ENCODE measurements at regions not wholly inside any gene's neighbourhood (a gene's known extent, or its start where the extent isn't known, plus 50 kb on each side); places are given as distances from the start of the nearest gene placed in this dataset.

GRCh38 chr6:143621876-143622605 lies 55.7 kb upstream of the PHACTR2 start:
- FAIRE-seq: no peak

GRCh38 chr6:143621159-143621873 lies 56.4 kb upstream of the PHACTR2 start:
- no peak for FAIRE-seq

GRCh38 chr6:143620447-143620846 lies 57.3 kb upstream of the PHACTR2 start:
- no peak for FAIRE-seq

GRCh38 chr6:143619824-143620401 lies 57.9 kb upstream of the PHACTR2 start:
- no peak for FAIRE-seq

DNA sequence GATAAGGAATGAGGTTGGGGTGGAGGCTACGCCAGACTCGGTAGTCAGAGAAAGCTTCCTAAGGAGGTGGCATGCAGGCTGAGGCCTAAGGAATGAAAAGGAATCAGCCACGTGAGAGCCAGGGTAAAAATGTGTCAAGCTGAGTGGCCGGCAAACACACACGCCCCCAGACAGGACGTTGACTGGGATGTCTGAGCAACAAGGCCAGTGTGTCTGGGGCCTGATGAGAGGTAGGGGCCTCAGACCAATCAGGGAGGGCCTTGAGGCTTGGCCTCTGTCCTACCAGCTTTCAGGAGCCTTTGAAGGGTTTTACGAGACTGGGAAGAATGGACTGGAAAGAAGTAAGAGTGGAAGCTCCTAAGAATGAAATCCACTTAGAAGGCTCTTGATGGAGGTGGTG lies 61.0 kb upstream of the PHACTR2 start:
- FAIRE-seq: no peak

DNA sequence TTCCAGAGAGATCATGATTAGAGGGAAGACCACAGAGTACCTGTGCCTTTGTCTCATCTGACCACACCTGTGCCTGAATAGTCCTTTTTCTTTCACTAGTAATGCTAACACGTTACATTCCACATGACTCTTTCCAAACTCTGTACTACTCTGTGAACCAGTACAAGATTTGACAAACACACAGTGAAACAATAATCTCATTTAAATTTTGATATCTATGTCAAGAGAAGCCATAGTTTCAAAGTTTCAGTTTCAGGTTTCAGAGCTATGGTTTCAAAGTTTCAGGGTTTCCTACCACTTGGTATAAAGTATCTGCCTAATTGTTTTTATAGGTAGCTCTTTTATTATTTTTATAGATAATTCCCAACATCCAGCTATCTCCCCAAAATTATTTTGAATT lies 62.0 kb upstream of the PHACTR2 start:
- no peak for FAIRE-seq

DNA sequence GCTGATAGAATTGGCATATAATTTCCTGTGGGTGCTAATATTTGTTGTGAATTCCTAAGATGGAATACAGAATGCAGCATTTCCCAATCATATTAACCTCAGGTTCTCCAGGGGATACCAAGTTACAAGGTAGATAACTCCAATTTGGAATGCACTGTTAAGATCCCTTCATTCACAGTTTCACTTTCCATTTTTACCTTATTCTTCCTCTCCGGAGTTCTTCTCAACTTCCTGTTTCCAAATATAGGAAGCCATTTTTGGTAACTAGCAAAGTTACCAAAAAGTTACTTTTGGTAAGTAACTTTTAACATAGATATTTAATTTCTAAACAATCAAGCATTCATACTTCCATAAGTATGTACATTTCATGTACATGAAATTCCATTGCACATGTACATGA lies 63.5 kb upstream of the PHACTR2 start:
- no peak for FAIRE-seq

GRCh38 chr6:143613749-143614148 lies 64.0 kb upstream of the PHACTR2 start:
- no peak for FAIRE-seq

- FAIRE-seq: no peak
These were observed 65.6 kb upstream of the PHACTR2 start for GRCh38 chr6:143612186-143612585.

DNA sequence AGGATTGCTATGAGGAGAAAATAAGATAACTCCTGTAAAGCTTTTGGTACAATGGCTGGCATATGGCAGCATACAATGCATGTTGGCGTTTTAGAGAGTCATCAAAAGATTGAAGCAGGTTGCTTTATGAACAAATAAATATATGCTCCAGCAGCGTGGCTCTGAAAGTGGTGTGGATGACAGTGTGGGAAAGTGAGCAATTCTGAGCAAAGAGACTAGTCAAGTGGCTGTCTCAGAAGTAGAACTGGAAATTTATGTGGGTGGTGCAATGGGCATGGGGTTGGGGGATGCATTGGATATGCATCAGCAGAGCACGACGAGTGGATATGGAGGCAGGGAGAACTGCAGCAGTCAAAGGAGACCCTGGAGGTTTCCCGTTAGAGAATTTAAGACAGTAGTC lies 66.2 kb upstream of the PHACTR2 start:
- no peak for FAIRE-seq

- FAIRE-seq: no peak
These were observed 67.8 kb upstream of the PHACTR2 start for GRCh38 chr6:143609972-143610371.

DNA sequence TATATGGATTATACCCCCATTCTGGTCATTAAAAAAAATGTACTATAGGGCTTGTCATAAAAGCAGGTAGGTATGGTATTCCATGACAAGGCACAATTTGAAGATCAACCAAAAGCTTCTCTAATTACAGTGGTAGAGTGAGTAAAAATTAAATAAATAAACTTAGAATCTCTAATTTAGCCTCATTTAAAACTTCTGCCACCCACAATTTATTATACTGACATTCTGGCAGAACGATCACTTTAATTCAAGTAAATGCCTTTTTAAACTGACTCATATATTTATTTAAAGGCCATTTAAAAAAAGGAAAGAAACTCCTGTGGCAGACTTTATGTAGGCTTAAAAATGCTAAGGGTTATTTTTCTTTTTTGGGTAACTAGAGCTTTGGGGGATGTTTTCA lies 68.3 kb upstream of the PHACTR2 start:
- FAIRE-seq: no peak

DNA sequence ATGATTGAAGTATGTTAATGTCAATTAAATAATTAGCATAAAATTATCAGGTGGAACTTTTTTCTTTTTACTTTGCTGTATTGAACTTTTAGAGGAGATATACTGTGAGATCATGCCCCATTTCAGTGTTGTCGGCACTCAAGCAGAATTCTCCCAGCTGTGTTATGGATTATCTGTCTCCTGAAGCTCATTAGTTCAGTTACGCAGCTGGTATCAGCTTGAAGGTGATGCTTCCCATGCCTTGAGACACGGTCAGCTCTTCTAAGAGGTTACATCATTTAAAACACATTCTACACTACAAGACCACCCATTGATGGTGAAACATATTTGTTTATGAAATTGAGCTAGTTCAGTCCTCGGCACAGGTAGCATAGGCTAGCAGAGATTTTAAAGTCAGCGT lies 68.9 kb upstream of the PHACTR2 start:
- no peak for FAIRE-seq

DNA sequence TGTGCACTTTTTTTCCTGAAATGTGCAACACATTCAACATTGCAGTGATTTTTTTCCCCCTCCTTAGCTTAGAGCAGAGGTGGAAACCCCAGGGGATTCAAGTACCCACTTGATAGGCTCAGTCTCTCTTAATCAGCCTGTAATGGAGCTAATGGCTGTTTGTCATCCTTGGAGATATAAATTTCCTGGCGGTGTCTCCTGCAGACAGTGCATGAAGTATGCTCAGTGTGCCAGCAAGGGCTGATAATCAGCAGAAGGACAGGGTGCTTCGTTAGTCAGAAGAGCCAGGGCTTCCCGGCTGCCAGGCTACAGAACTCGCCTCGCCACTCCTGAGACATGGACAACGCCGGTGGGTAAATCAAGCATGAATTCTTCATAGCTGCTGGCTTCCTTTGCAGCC lies 69.8 kb upstream of the PHACTR2 start:
- FAIRE-seq: no peak

DNA sequence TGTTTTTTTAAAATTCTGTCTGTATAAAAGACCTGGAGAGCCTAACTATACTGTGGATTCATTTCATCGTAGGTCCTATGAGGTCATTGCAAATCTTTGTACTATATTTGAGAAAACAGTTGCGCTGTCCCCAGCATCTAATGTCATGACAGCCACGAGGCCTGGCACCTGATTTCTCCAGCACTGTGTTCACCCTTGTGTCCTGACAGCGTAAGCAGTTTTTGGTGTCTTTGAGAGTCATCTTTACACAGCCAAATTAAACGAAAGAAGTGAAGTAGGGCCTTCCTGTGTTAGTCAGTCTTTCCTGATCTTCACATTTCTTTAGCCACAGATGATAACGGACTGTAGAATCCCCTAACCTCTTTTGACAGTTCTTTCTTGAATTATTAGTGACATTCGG lies 70.6 kb upstream of the PHACTR2 start:
- no peak for FAIRE-seq

DNA sequence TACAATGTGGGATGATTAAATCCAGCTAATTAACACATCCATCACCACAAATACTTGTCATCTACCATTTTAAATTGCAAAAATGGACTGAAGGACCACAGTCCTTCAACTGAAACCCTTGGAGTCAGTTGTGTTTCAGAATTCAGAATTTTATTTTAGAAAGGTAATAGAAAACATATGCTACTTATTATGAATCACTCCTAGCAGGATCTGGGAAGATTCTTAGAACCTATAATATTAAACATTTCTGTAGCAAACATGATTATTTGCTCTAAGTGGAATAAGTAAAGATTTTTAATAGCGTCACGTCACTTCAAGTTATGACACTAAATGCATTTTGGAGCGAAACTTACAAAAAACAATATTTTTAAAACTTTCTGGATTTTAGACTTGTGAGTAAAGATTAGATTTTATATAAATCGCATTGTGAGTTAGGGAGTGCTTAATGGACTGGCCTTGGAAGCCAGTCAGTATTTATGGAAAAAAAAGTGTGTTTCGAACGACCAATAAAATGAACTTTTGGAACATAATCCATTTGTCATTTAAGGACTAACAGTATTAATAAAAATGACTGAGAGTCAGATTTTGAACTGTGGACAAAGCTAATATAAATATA lies 71.8 kb upstream of the PHACTR2 start:
- no peak for FAIRE-seq

- no peak for FAIRE-seq
These were observed 74.3 kb upstream of the PHACTR2 start for GRCh38 chr6:143603455-143603854.

DNA sequence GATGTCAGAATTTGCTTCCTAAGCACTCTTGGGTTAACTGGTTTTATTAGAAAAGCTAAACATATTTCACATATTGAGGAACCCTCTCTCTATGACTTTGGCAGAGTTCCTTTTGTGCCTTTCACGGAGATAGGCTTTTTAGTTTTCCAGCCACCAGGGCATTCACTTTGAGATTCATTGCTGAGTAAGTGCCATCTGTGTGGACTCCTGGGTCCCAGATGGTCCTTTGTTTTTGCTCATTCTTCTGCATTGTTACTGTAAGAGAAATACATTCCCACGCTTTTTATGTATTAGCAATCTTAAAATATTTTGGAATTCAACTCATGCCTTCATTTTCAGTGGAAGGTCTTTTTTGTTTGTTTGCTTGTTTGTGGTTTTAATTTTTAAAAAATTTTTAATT lies 76.3 kb upstream of the PHACTR2 start:
- FAIRE-seq: no peak

GRCh38 chr6:143600821-143601220 lies 76.9 kb upstream of the PHACTR2 start:
- FAIRE-seq: no peak

GRCh38 chr6:143598466-143599080 lies 79.2 kb upstream of the PHACTR2 start:
- FAIRE-seq: no peak

DNA sequence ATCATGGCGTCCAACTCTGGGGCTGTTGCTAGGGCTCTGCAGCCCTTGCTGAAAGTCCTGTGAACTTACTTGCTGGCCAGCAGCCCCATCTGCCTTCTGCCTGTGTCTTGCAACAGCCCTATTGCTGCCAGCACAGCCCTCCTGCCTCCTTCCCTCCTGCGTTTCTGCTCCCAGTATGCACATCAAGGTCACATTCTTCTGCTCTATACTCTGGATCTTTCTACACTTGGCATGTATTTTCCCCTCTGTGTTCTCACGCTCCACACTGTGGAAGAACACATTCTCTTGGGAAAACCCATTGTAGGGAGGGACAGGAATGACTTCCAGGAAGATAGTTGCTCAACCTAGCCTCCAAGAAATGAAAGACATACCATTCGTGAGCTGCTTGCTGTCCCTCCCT lies 80.9 kb upstream of the PHACTR2 start:
- no peak for FAIRE-seq

- FAIRE-seq: no peak
These were observed 82.3 kb upstream of the PHACTR2 start for GRCh38 chr6:143595251-143596036.

GRCh38 chr6:143594647-143595046 lies 83.1 kb upstream of the PHACTR2 start:
- no peak for FAIRE-seq

Data from A204.1 (cell line).